HG02763 (cell line): ENCODE measurements at regions not wholly inside any gene's neighbourhood (a gene's known extent, or its start where the extent isn't known, plus 50 kb on each side); places are given as distances from the start of the nearest gene placed in this dataset.

ENCODE experiments used
- ATAC-seq: cut with Tn5 transposase; IDR thresholded peaks from one replicate; pipeline ENCODE4 v1.9.1; 2021; ENCODE audit warnings: mild to moderate bottlenecking, moderate library complexity; ENCODE audit not compliant: unreplicated experiment

DNA sequence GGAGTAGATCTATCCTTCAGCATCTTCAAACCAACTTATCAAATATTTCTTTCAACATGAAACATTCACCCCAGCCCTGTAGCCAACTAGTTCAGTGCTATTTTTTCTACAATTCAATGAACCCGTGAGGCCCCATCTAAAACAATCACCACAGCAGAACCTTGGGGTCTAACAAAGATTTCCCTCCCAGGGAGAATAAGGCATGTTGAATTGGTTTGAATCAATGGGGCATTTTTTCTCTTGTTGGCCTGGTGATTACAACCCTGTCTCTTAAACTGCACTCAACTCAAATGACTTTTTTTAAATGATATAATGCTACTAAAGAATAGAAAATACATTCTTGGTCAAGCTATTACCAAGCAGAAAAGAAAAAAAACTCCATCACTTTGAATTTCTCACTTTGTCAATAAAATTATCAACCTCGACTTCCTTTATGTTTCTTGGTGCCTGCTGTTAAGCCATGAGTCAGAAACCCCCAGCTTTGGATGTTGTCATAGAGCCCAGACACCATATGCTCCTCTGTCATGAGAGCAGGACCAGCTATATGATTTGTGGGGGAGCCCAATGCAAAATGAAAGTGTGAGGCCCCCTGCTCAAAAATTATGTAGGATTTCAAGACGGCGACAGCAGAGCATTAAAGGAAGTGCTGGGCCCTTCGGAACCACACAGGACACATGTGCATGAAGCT is 282.4 kb downstream of the MEIS1 start:
- no peak for ATAC-seq

DNA sequence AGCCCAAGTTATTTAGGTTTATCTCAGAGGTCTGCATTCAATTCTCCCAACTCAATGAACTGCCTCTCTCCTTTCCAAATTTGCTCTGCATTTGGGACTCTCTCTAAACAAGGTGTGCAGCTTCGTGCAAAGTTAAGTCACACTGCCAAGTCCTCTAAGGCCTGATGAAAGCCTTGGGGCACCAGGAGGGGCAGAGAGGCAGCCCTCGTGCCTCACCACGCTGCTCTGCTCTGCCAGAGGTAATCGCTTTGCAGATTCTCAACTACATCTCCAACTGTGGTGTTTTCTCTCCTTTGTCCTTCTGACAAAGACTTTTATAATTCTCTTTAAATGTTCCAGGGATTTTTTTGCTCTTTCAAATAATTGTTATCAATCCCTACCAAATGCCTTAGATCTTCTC is 283.0 kb downstream of the MEIS1 start:
- no peak for ATAC-seq

DNA sequence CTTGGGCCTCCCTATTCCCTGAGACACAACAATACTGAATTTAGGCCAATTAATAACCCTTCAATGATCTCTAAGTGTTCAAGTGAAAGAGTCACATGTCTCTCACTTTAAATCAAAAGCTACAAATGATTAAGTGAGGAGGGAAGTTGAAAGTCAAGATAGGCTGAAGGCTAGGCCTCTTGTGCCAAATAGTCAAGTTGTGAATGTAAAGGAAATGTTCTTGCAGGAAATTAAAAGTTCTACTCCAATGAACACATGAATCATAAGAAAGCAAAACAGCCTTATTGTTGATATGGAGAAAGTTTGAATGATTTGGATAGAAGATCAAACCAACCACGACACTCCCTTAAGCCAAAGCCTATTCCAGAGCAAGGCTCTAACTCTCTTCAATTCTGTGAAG is 286.9 kb downstream of the MEIS1 start:
- no peak for ATAC-seq

DNA sequence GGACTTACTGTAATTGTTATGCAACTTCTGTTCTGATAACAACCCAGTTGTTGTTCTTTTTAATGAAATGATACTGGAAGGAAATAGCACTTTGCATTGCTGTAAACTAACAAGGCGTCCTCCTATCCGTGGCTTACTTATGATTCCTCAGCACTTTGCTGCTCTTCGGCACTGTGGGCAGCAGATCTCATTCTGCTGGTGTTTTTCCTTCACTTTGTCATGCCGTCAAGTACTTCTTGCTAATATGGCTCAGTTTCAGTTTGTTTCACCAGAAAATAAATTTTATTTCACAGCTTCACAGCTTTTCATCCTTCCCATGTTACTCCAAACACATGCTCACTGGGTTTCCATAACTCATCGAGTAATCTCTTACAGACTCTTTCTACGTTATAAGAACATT is 289.3 kb downstream of the MEIS1 start:
- no peak for ATAC-seq

DNA sequence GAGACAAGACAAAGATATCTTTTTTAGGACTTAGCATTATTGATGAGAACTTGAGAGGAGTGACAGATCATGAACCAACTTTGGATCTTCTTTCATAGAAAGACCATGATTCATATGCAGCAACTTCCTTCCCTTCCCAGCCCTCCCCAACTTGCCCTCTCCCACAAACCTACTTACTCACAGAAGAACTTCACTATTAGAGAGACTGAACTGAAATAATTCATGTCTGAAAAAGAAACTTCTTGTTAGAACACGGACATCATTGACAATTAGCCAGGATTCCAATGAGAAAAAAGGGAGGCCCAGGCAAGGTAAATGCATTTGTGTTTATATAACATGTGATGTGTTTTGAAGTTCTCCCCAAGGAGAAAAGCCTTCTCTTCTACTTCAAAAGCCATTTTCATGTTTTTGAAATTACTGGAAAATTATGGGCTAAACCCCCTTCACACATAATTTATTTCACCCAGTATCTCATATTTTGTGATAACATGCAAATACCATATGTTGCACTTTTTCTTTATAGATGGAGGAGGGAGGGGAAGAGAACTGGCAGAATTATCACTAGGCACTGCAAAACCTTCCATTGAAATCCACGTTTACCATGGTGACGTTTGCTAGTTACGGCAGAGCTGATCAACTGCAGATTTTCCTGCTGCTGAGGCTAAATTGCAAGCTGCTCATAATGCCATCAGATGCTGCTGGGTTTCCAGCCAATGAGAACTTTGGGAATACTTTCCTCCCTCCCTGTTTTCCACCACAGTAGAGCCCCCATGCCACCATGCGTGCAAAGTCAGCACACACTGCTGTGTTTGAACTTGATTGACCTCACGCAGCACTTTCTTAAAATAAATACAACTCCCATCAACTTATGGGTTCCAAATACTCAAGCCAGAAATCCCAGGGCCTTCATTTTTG is 294.7 kb downstream of the MEIS1 start:
- no peak for ATAC-seq

DNA sequence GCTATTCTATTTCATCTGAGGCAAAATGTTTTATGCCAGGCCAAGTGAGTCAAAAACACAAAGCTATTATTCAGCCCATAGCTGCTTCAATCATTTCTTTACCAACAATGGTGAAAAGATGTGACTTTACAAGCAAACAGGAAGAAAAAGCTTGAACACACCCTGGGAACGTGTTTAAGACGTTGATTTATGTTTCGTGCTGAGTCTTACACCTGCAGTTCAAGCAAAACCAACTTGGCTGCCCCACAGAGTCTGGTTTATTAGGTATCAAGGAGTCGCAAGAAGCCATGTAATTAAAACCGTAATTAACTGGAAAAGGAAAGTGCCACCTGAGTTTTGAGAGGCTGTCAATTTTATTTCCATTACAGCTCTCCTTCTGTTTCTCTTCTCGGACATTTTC is 295.5 kb downstream of the MEIS1 start:
- ATAC-seq, result no peak

DNA sequence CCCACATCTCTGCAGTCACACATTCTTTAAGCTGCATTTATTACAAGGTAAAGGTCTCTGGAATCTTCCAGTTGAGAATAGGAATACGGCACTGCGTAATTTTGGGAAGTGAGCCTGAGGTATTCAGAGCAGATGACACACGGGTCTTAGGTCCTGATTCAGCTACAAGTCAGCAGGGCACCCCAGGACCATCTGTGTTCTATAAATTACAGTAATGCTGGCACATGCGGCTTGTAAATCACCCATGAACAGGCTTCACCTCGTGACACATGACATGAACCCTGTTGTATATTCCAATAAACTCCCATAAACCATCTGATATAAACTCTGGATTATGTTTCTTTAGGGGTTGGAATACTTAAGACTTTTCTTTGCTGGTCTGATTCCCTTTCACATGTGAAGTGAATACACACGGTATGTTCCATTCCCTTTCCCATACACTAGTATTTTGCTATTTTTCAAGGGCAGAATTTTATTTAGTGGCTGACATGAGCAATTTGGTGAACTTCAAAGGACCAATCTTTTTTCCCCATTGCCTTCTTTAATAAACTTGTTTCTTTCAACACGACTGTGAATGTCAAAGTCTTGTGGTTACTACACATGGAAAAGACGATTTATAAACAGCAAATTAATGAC is 298.6 kb downstream of the MEIS1 start:
- no peak for ATAC-seq

DNA sequence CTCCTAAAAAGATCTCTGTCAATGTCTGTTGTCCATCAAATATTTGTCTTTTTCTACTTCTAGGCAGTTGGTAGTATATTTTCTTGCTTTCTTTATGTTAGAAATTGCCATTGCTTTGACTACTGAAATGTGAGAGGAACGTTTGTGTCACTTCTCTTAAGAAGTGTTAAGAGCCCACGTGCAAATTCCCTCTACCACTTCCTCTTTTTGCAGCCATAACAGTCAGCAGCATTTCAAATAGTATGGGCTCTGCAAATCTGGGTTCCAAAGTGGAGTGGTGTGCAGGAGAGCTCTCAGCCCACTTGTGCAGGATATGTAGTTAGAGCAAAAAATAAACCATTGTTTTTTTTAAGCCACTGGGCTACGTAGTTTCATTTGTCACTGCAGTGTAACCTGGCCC is 314.0 kb downstream of the MEIS1 start:
- ATAC-seq, result peak; percentile 56

DNA sequence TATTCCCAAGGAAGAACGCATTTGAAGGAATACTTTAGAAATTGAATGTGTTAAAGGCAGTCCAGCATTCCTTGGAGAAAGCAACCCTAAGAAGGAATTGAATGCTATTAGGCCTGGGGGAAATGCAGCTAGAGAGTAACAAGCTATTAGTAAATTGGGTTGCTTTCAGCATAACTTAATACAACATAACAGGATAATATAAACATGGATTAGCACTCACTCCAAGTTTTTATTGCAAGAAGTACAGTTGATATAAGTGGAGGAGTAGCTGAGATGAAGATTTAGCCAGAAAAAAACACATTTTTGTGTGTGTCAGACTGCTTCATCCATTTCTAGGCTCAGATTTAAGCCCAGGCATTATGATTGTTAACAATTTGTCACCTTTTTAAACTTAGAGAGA is 314.6 kb downstream of the MEIS1 start:
- no peak for ATAC-seq

DNA sequence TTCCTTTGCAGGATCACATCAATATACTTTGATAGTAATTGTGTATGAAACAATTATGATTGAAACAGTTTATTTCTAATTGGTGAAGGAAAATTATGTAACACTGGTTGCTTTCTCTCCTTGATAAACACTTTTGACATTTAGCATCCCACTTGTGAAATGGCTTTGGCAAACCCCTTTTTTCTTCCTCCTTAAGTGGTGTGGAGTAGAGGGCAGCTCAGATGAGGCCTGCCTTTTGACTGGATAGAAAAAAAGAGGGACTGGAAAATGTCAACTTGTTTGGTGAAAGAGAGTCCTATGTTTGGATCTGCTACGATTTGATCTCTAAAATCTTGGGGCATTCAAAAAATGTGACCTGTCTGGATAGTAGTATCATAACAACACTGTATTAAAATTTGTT is 318.3 kb downstream of the MEIS1 start:
- ATAC-seq, result no peak

DNA sequence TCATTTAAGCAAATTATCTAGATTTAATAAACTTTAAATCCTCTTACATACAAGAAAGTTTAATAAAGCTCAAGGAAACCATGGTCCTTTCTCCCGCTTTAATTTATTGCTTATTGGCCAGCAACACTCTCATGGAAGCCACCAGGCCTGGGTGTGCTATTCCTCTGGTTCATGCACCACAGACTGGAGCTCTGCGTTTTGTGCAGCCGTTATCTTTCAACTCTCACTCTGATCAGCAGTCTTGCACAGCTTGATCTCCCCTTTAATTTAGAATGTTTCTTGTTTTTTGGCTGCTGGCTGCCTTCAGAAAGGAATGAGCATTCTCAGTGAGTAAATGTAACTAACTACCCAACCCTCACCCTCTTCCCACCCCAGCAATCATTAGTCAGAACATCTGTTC is 318.7 kb downstream of the MEIS1 start:
- ATAC-seq, result no peak

DNA sequence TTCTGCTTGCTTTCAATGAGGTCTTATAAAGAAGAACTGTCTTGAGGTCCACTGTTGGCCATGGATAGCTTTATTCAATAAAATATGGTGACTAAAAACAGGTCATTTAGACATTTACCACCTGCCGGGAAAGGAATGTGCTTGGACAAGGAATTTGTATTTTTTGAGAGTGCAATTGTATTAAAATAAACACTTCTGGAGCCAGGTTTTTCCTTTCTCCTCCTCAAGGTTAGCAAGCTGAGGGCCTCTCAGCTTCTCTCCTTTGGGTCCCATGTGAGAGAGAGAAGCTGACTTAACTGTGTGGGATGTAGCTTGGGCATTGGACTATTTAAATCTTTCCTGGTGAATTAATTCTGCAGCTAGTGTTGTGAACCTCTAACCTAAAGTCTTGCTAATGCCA is 321.0 kb downstream of the MEIS1 start:
- no peak for ATAC-seq

DNA sequence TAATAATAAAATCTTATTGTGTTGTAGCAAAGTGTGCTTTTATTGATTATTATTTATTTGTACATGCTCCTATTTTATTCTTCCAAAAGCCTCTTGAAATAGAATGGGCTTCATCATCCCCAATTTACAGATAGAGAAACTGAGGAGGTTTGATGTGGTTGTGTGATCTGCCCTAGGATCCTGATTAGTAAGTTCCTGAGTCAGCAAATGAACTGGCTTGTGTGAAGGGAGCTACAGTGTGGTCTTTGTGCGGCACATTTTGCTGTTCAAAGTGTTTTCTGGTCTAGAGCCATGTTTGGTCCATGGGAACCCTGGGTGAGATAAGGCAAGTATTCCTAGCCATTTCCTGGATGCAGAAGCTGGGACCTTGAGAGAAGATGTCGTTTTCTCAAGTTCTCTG is 326.9 kb downstream of the MEIS1 start:
- ATAC-seq, result no peak

DNA sequence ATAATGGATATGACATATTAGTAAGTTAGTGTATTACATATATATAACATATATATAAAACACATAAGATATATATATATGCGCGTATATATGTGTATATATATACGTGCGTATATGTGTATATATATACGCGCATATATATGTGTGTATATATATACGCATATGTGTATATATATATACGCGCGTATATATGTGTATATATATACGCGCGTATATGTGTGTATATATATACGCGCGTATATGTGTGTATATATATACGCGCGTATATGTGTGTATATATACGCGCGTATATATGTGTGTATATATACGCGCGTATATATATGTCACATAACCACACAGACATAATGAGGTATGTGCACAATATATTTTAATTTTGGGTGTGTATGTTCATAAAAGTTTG is 327.8 kb downstream of the MEIS1 start:
- no peak for ATAC-seq

DNA sequence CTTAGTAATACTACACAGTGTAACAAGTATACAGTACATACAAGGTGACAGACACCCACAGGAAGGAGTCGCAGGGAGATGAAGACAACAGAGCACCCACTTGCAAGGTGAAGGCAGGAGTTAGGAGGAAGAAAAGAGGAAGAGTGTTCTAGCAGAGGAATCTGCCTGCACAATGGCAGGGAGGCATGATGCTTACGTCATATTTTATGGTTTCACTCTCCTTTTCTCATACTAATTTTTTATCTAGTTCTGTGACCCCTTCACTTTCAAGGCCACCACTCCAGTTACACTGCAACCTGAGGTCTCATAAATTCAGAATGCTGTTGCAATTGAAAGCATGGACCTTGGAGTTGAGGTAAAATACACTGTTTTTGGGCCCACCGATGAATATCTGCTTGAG is 331.7 kb downstream of the MEIS1 start:
- ATAC-seq, result no peak

DNA sequence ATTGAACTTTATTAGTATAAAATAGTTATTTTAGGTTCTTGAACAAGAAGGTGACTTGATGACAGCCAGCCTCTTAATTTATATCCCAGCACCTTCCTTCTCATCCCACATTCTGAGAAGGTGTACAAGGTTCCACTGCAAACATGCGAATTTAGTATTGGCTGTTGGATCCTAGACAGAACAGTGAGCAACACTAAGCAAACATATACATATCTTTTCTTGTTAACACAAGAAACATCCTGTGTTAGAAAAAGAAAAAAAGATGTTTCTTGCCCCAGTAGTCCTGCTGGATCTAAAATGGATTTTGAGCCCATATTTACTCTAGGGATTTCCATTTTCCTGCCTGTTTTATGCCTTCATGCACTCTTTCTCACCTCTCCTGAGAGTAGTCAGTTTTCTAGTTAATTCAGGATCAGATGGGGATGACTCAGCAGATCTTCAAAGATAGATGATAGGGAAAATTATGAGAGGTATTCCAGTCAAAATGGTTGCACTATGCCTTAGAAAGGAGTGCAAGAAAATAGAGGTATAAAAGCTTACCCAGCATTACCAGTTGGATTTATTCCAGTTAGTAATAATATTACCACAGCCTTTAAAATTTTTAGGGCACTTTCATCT is 336.5 kb downstream of the MEIS1 start:
- no peak for ATAC-seq

DNA sequence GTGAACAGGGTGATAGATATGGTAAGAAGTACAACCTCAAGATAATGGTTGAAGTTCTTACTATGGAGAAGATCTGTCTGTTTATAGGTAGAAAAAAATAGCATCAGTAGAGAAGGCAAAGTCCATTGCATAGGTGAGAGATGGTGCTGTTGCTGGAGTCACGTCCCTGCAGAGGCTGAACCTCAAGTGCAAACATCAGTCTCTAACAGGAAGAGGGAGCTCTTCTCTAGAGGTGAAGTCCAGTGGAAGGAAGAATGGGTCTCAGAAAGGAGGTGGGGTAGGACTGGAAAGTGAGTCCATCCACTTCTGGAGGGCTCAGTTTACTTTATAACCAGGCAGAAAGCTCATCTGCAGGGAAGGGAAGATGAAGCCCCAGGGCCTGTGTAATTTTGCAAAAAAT is 337.7 kb downstream of the MEIS1 start:
- ATAC-seq, result no peak

DNA sequence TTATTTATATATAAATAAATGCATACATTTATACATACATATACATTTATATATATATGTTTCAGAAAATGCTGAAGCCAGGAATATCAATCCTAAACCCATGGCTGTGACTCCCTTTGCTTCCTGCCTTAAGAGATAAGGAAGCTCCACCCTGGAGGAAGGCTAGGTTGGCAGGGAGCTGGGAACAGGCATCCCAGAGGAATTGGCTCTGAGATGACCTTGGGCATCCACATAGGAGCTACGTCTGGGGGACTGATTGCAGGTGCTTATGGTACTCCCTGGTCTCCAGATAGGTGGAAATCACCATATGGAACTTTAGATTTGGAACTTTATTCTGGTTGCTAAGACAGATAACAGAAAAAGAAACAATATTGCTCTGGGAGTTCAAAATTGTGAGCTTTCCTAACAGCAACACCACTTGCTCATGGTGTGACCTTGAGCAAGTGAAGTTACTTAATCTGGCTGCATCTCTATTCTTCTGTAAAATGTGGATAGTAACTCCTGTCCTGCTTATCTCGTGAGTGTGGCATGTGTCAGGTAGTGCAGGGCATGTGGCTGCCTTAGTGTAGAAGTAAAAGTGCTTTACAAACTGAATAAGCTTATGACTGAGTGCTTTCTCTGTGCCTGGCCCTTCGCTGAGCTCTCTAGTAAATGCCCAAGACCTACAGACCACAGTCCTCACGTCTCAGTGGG is 341.0 kb downstream of the MEIS1 start:
- ATAC-seq, result no peak

DNA sequence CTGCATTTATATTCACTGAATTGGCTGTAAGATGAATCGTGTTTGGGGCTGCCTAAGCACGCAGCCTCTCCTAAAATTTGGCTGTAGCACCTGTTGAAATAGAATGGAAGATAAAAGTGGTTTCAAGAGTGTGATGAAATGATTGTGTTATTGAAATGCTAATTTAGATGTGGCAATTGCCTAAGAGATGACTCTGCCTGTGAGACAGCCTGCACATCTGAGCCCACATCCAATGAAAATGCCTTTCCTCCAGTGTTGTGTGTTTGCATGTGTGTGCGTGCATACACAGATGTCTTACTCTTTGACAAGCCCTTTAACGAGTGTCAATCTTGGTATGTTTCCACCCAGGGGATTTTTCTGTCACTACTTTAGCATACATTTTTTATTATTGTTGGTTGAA is 346.9 kb downstream of the MEIS1 start:
- no peak for ATAC-seq

DNA sequence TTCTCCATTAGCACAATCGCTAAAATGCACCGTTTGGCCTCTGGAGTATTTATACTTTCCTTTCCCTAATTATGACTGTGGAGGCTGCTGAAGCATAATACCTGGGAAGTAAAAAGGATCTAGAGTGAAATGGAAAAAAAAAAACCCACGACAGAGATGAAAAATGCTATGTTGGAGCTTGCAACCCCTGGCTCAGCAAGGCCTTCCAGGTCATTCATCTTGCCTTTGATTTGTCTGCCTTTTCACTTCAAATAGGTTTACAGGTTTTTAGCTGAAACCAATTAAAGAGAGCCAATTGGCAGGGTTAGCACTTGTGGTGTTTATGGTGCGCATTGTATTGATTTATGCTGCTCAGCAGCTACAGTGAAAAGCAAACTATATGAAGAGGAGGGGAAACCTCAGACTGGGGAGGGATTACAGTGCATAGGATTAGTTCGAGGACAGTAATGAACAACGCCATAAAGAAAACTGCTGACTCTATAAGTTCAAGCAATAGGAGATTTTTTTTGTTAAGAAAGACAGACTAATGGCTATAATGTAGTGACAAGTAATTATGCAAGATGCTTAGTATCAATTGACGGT is 347.9 kb downstream of the MEIS1 start:
- no peak for ATAC-seq

DNA sequence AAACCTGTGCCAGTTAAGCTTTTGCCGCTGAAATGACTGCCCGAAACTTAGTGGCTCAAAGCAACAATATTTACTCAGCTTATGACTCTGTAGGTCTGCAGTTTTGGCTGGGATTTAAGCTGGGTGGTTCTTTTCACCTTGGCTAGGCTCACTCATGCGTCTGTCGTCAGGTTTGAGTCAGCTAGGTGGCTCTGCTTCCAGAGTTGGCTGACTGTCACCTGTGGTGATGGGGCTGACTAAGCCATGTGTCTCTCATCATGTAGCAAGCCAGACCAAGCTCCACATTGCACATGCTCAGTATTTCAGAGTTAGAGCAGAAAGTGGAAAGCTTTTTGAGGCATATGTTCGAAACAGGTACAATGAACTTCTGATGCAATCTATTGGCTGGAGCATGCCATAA is 354.8 kb downstream of the MEIS1 start:
- no peak for ATAC-seq
